Kasumi-1 (cell line): ENCODE measurements at regions not wholly inside any gene's neighbourhood (a gene's known extent, or its start where the extent isn't known, plus 50 kb on each side); places are given as distances from the start of the nearest gene placed in this dataset.

Source experiments
- DNase-seq, 2 experiments: peaks; one replicate each; lab custom pipeline; 2025; lab: John Stamatoyannopoulos, UW

GRCh38 chr9:91040371-91041215 is 239.0 kb downstream of the SYK start:
- no peak for DNase-seq

GRCh38 chr9:91042024-91042423 is 240.4 kb downstream of the SYK start:
- DNase-seq: no peak

GRCh38 chr9:91042541-91042940 is 240.9 kb downstream of the SYK start:
- no peak for DNase-seq

- DNase-seq: peak in 1 of 2 experiments; percentile 1
These were observed 241.6 kb downstream of the SYK start for GRCh38 chr9:91043056-91043810.

- DNase-seq: no peak
These were observed 242.2 kb downstream of the SYK start for GRCh38 chr9:91043811-91044175.

- no peak for DNase-seq
These were observed 242.7 kb downstream of the SYK start for GRCh38 chr9:91044354-91044753.

GRCh38 chr9:91045041-91045440 is 243.4 kb downstream of the SYK start:
- no peak for DNase-seq

GRCh38 chr9:91047529-91047928 is 245.9 kb downstream of the SYK start:
- no peak for DNase-seq

GRCh38 chr9:91047993-91048607 is 246.5 kb downstream of the SYK start:
- DNase-seq: no peak

GRCh38 chr9:91048749-91049148 is 247.1 kb downstream of the SYK start:
- no peak for DNase-seq

GRCh38 chr9:91053824-91054223 is 252.2 kb downstream of the SYK start:
- no peak for DNase-seq

- no peak for DNase-seq
These were observed 254.2 kb downstream of the SYK start for GRCh38 chr9:91055845-91056244.

- DNase-seq: no peak
These were observed 254.9 kb downstream of the SYK start for GRCh38 chr9:91056486-91056885.

- no peak for DNase-seq
These were observed 255.3 kb downstream of the SYK start for GRCh38 chr9:91056917-91057316.

- no peak for DNase-seq
These were observed 258.1 kb downstream of the SYK start for GRCh38 chr9:91059713-91060112.

GRCh38 chr9:91060520-91061343 is 259.1 kb downstream of the SYK start:
- DNase-seq: no peak

- peak in 1 of 2 experiments; percentile 0 for DNase-seq
These were observed 259.9 kb downstream of the SYK start for GRCh38 chr9:91061506-91061905.

GRCh38 chr9:91062281-91062680 is 260.7 kb downstream of the SYK start:
- no peak for DNase-seq

- no peak for DNase-seq
These were observed 261.9 kb downstream of the SYK start for GRCh38 chr9:91063471-91063870.

GRCh38 chr9:91065231-91066041 is 263.8 kb downstream of the SYK start:
- DNase-seq: no peak

GRCh38 chr9:91066042-91066415 is 264.4 kb downstream of the SYK start:
- DNase-seq: no peak
